AG04449 (cell line): ENCODE measurements at regions not wholly inside any gene's neighbourhood (a gene's known extent, or its start where the extent isn't known, plus 50 kb on each side); places are given as distances from the start of the nearest gene placed in this dataset.
"Not testable (repeated sequence)": the region's sequence is repeated elsewhere in the genome, so short reads cannot be mapped to it uniquely, and the experiment has no call there.

Experiments
- CTCF ChIA-PET: fragments of 350-600 bp; formaldehyde crosslinking; extraction: SDS; loops from one replicate; lab custom pipeline; 2021; ENCODE audit warnings: antibody characterized with exemption; lab: Yijun Ruan, JAX
- POLR2A ChIA-PET: fragments of 400-600, 350-600 bp; formaldehyde crosslinking; extraction: SDS; loops from one replicate; lab custom pipeline; 2020; ENCODE audit warnings: antibody characterized with exemption, inconsistent platforms; lab: Yijun Ruan, JAX
- DNase-seq: peaks from one replicate; pipeline ENCODE4 v3.0.0-alpha.2; 2010; ENCODE audit warnings: low read depth, low spot score
- H3K4me3 ChIP-seq: 2 replicates; pipeline ENCODE4 v1.5.1; 2011; ENCODE audit warnings: low read depth, mild to moderate bottlenecking, control low read depth, low read length
- CTCF ChIP-seq: IDR thresholded peaks from one replicate; pipeline ENCODE4 v1.5.1; 2011; ENCODE audit warnings: mild to moderate bottlenecking, moderate library complexity, low read length, control low read depth, inconsistent platforms; ENCODE audit not compliant: insufficient read depth; ENCODE audit errors: missing control alignments

- H3K4me3 ChIP-seq: no peak overlapping the region
- CTCF ChIA-PET: no interaction called here
- POLR2A ChIA-PET: no interaction called here
- no peak for TF ChIP-seq CTCF
- no peak for DNase-seq
Measured at GRCh38 chr1:143610196-143610595, 361.6 kb downstream of the FAM72C start.

GRCh38 chr1:143604887-143605286 lies 366.9 kb downstream of the FAM72C start:
- DNase-seq: no peak
- CTCF ChIA-PET: no interaction called here
- TF ChIP-seq CTCF: no peak
- no peak overlapping the region for H3K4me3 ChIP-seq
- POLR2A ChIA-PET: no interaction called here

GRCh38 chr1:143584508-143584907 lies 387.3 kb downstream of the FAM72C start:
- H3K4me3 ChIP-seq: no peak overlapping the region
- no peak for TF ChIP-seq CTCF
- no peak for DNase-seq
- ChIA-PET CTCF (no interaction called here), POLR2A (no interaction called here)

- no peak for TF ChIP-seq CTCF
- DNase-seq: no peak
- ChIA-PET POLR2A (no interaction called here), CTCF (no interaction called here)
- H3K4me3 ChIP-seq: no peak overlapping the region
Measured at GRCh38 chr1:143574891-143575520, 396.8 kb downstream of the FAM72C start.

GRCh38 chr1:143572661-143573060 lies 399.1 kb downstream of the FAM72C start:
- POLR2A ChIA-PET, H3K4me3 ChIP-seq, DNase-seq, CTCF ChIA-PET: not testable (repeated sequence)

- CTCF ChIA-PET, DNase-seq, POLR2A ChIA-PET, H3K4me3 ChIP-seq: not testable (repeated sequence)
Measured at GRCh38 chr1:143563761-143564160, 408.0 kb downstream of the FAM72C start.

GRCh38 chr1:143553627-143554026 lies 418.2 kb downstream of the FAM72C start:
- no peak for DNase-seq
- no peak overlapping the region for H3K4me3 ChIP-seq
- TF ChIP-seq CTCF: no peak
- ChIA-PET POLR2A (no interaction called here), CTCF (no interaction called here)

- DNase-seq, H3K4me3 ChIP-seq, POLR2A ChIA-PET, CTCF ChIA-PET: not testable (repeated sequence)
Measured at GRCh38 chr1:143504703-143505102, 467.1 kb downstream of the FAM72C start.

GRCh38 chr1:143504080-143504479 lies 467.7 kb downstream of the FAM72C start:
- DNase-seq, POLR2A ChIA-PET, H3K4me3 ChIP-seq, CTCF ChIA-PET: not testable (repeated sequence)

- DNase-seq, CTCF ChIA-PET, POLR2A ChIA-PET, H3K4me3 ChIP-seq: not testable (repeated sequence)
Measured at GRCh38 chr1:143503048-143503447, 468.7 kb downstream of the FAM72C start.

GRCh38 chr1:143502038-143502437 lies 469.7 kb downstream of the FAM72C start:
- DNase-seq, H3K4me3 ChIP-seq, POLR2A ChIA-PET, CTCF ChIA-PET: not testable (repeated sequence)
